ENCODE measurements at regions not wholly inside any gene's neighbourhood (a gene's known extent, or its start where the extent isn't known, plus 50 kb on each side); places are given as distances from the start of the nearest gene placed in this dataset.

DNA sequence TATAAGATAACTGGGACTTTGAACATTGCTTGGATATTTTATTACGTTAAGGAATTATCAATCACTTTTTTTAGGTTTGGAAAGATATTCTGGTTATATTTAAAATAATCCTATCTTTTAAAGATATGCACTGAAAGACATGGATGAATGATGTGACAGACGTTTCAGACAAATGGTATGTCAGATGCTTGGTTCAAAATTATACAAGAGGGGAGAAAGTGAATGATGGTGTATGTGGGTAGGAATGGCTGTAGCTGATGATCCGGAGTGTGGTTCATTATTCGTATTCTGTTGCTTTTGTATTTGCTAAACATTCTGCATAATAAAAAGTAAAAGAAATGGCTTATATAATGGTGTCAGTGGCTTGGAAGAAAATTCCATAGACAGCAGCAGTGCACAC is 51.0 kb upstream of the SNRPB2 start:
- DNase-seq = no peak
- intact Hi-C loops (cut with micrococcal nuclease) = no loop called here

DNA sequence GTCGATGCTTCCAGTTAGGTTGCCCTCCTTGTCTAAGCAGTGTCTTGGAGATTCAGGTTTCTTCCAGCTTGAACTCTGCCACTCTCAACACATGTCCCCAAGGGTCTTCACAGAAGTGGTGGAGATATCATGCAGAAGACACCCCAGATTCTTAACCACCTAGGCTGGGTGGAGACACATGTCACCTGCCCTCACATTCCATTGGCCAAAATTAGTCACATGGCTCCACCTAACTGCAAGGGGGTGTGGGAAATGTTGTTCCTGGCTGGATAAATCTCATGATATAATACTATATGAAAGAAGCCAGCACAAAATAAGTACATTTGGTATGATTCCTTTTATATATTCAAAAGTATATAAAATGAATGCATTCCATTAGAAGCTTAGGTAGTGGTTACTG is 52.9 kb upstream of the SNRPB2 start:
- Histone ChIP-seq H3K27ac (replicated peaks) (no peak overlapping the region), H3K9me3 (replicated peaks) (peaks cover 33% of the 10 kb centered on the region), H3K36me3 (no peaks in the 10 kb centered on the region), H3K27me3 (ENCODE audit: low read depth) (no peaks in the 10 kb centered on the region), H3K4me3 (no peak overlapping the region), H3K4me1 (no peaks in the 10 kb centered on the region)
- no peak for DNase-seq
- TF ChIP-seq, protein P1, sequence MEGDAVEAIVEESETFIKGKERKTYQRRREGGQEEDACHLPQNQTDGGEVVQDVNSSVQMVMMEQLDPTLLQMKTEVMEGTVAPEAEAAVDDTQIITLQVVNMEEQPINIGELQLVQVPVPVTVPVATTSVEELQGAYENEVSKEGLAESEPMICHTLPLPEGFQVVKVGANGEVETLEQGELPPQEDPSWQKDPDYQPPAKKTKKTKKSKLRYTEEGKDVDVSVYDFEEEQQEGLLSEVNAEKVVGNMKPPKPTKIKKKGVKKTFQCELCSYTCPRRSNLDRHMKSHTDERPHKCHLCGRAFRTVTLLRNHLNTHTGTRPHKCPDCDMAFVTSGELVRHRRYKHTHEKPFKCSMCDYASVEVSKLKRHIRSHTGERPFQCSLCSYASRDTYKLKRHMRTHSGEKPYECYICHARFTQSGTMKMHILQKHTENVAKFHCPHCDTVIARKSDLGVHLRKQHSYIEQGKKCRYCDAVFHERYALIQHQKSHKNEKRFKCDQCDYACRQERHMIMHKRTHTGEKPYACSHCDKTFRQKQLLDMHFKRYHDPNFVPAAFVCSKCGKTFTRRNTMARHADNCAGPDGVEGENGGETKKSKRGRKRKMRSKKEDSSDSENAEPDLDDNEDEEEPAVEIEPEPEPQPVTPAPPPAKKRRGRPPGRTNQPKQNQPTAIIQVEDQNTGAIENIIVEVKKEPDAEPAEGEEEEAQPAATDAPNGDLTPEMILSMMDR (IDR thresholded peaks at IDR 0.05; ENCODE audit: borderline replicate concordance) = no peak
- intact Hi-C loops (cut with micrococcal nuclease) = no loop called here

More for the DNA sequence above, 51.0 kb upstream of the SNRPB2 start:
- H3K27me3 ChIP-seq (ENCODE audit: low read depth) = no peaks in the 10 kb centered on the region
- no peak overlapping the region for H3K27ac ChIP-seq (replicated peaks)
- H3K4me3 ChIP-seq = no peak overlapping the region
- H3K9me3 ChIP-seq (replicated peaks) = peaks cover 22% of the 10 kb centered on the region
- TF ChIP-seq, protein P1 (IDR thresholded peaks at IDR 0.05; ENCODE audit: borderline replicate concordance) = no peak
- no peaks in the 10 kb centered on the region for H3K36me3 ChIP-seq
- no peaks in the 10 kb centered on the region for H3K4me1 ChIP-seq

DNA sequence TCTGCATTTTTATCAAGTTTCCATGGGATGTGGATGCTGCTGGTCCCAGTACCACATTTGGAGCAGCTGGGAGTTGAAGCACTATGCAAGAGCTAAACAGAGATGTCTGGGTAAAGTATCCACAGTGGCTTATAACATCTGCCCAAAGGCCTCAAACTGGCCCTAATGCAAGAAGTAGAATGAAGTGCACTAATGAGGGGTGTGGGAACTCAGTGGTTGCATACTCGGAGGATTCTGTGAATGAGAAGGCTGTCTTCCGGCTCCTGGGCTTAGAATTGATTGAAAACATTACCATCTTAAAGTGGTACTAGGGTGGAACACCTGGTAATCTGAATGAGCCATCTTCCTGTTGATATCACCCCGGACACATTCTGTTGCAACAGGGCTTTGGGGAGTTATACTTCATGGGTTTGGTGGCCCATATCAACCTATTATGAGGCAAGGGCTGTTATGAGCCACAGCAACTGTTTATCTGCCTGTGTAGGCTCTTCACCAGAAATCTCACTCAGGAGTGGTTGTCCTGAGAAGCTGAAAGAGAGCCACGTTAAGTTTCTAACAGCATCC is 54.7 kb upstream of the SNRPB2 start:
- TF ChIP-seq, protein P1 (IDR thresholded peaks at IDR 0.05; ENCODE audit: borderline replicate concordance) = no peak
- Histone ChIP-seq H3K27ac (replicated peaks) (no peak overlapping the region), H3K27me3 (ENCODE audit: low read depth) (no peaks in the 10 kb centered on the region), H3K4me3 (no peak overlapping the region), H3K9me3 (replicated peaks) (peaks cover 33% of the 10 kb centered on the region), H3K4me1 (no peaks in the 10 kb centered on the region), H3K36me3 (no peaks in the 10 kb centered on the region)
- intact Hi-C loops (cut with micrococcal nuclease) = no loop called here
- DNase-seq = no peak

DNA sequence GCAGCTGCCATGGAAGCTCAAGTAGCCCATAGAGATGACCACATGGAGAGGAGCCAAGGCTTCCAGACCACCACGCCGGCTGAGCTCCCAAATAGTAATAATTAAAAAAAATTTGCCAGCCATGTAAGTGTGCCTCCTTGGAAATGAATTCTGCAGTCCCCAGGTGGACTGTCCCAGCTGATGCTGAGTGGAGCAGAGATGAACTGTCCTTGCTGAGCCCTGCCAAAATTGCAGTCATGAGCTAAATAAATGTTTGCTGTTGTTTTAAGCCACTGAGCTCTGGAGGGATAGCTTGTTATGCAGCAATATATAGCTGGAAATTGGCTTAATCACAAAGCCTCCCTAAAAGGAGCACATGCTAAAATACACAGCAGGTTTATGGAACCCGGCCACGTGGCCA is 55.6 kb upstream of the SNRPB2 start:
- Histone ChIP-seq H3K4me3 (no peak overlapping the region), H3K36me3 (no peaks in the 10 kb centered on the region), H3K27ac (replicated peaks) (no peak overlapping the region), H3K4me1 (no peaks in the 10 kb centered on the region), H3K9me3 (replicated peaks) (peaks cover 33% of the 10 kb centered on the region), H3K27me3 (ENCODE audit: low read depth) (no peaks in the 10 kb centered on the region)
- DNase-seq = no peak
- TF ChIP-seq, protein P1 (IDR thresholded peaks at IDR 0.05; ENCODE audit: borderline replicate concordance) = no peak
- intact Hi-C loops (cut with micrococcal nuclease) = no loop called here

DNA sequence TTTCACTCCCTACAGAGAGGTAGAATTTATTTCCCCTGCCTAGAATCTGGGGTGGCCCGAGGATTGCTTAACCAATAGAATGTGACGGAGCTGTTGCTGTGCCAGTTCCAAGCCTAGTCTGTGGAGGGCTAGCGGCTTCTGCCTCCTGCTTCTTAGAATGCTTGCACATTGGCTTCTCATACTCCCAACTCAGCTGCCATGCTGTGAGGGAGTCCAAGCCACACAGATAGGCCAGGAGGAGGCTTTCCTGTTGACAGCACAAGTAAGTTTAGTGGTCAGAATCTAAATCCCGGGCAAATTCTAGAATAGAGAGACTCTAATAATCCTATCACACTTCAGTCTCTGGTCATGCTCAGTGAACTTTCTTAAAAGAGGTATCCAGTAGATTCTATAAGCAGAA is 57.5 kb upstream of the SNRPB2 start:
- TF ChIP-seq, protein P1 (IDR thresholded peaks at IDR 0.05; ENCODE audit: borderline replicate concordance) = no peak

More for the DNA sequence above, 57.5 kb upstream of the SNRPB2 start:
- no peak for DNase-seq
- Histone ChIP-seq H3K36me3 (no peaks in the 10 kb centered on the region), H3K27me3 (ENCODE audit: low read depth) (no peaks in the 10 kb centered on the region), H3K4me1 (no peaks in the 10 kb centered on the region), H3K27ac (replicated peaks) (no peak overlapping the region), H3K9me3 (replicated peaks) (peaks cover 33% of the 10 kb centered on the region), H3K4me3 (no peak overlapping the region)
- intact Hi-C loops (cut with micrococcal nuclease) = no loop called here
